Renal pelvis (tissue), 1 donor: ENCODE measurements at regions not wholly inside any gene's neighbourhood (a gene's known extent, or its start where the extent isn't known, plus 50 kb on each side); places are given as distances from the start of the nearest gene placed in this dataset.

Experiments used
- DNase-seq: peaks from one replicate; pipeline ENCODE4 v3.0.0-alpha.2; 2013

GRCh38 chr16:50955311-50955710, 195.8 kb downstream of the SALL1 start:
- no peak for DNase-seq

- no peak for DNase-seq
Measured at GRCh38 chr16:50954469-50954868, 196.6 kb downstream of the SALL1 start.

GRCh38 chr16:50953290-50953689, 197.8 kb downstream of the SALL1 start:
- no peak for DNase-seq

- DNase-seq = no peak
Measured at GRCh38 chr16:50950955-50951354, 200.1 kb downstream of the SALL1 start.

GRCh38 chr16:50948268-50948930, 202.7 kb downstream of the SALL1 start:
- no peak for DNase-seq

GRCh38 chr16:50947826-50948225, 203.2 kb downstream of the SALL1 start:
- no peak for DNase-seq

GRCh38 chr16:50946606-50947005, 204.5 kb downstream of the SALL1 start:
- no peak for DNase-seq

GRCh38 chr16:50946098-50946497, 204.2 kb downstream of the CYLD start:
- no peak for DNase-seq

- DNase-seq = no peak
Measured at GRCh38 chr16:50945171-50945570, 203.3 kb downstream of the CYLD start.

- DNase-seq = no peak
Measured at GRCh38 chr16:50944436-50944835, 202.6 kb downstream of the CYLD start.

- no peak for DNase-seq
Measured at GRCh38 chr16:50944033-50944432, 202.1 kb downstream of the CYLD start.

- DNase-seq = no peak
Measured at GRCh38 chr16:50942143-50942542, 200.3 kb downstream of the CYLD start.

- no peak for DNase-seq
Measured at GRCh38 chr16:50941681-50942080, 199.8 kb downstream of the CYLD start.

- DNase-seq = no peak
Measured at GRCh38 chr16:50940275-50940854, 198.5 kb downstream of the CYLD start.

GRCh38 chr16:50939356-50939755, 197.5 kb downstream of the CYLD start:
- DNase-seq = no peak

GRCh38 chr16:50938932-50939331, 197.0 kb downstream of the CYLD start:
- no peak for DNase-seq

GRCh38 chr16:50933262-50933661, 191.4 kb downstream of the CYLD start:
- DNase-seq = no peak

GRCh38 chr16:50932348-50932935, 190.6 kb downstream of the CYLD start:
- no peak for DNase-seq

GRCh38 chr16:50928065-50928464, 186.2 kb downstream of the CYLD start:
- DNase-seq = no peak

GRCh38 chr16:50925758-50926357, 184.0 kb downstream of the CYLD start:
- DNase-seq = no peak

GRCh38 chr16:50924759-50925545, 183.1 kb downstream of the CYLD start:
- DNase-seq = no peak

GRCh38 chr16:50917950-50918703, 176.2 kb downstream of the CYLD start:
- no peak for DNase-seq
